Heart left ventricle (tissue), 16 donors: ENCODE measurements at regions not wholly inside any gene's neighbourhood (a gene's known extent, or its start where the extent isn't known, plus 50 kb on each side); places are given as distances from the start of the nearest gene placed in this dataset.

Source experiments
- ATAC-seq, 4 donors: fragments of 200-7000 bp; cut with Tn5 transposase; one replicate each; pipeline ENCODE4 v1.9.1; 2020 to 2022; ENCODE audit warnings: moderate library complexity in 4 of 4, mild to moderate bottlenecking in 3 of 4, moderate number of reproducible peaks in 1 of 4
- DNase-seq, 5 donors: peaks; one replicate each; pipeline ENCODE4 v3.0.0-alpha.2; 2020
- H3K27ac ChIP-seq, 12 donors: fragments of 200-600 bp; sonication (generic) in 4 of 12; one replicate each; pipeline versions ENCODE4 v1.5.0 to v1.8.0; 2016 to 2022; ENCODE audit warnings: mild to moderate bottlenecking in 2 of 12
- H3K27me3 ChIP-seq, 9 donors: fragments of 200-600 bp; sonication (generic) in 2 of 9; one replicate each; pipeline versions ENCODE4 v1.5.1 to v1.8.0; 2016 to 2022; ENCODE audit warnings: mild to moderate bottlenecking in 3 of 9
- H3K36me3 ChIP-seq, 9 donors: fragments of 200-600 bp; sonication (generic) in 2 of 9; one replicate each; pipeline versions ENCODE4 v1.5.0 to v1.8.0; 2018 to 2022; ENCODE audit warnings: mild to moderate bottlenecking in 2 of 9
- H3K4me1 ChIP-seq, 12 donors: fragments of 200-600 bp; sonication (generic) in 4 of 12; one replicate each; pipeline versions ENCODE4 v1.5.0 to v1.8.0; 2016 to 2022; ENCODE audit warnings: mild to moderate bottlenecking in 3 of 12
- H3K4me3 ChIP-seq, 12 donors: fragments of 200-600 bp; sonication (generic) in 4 of 12; one replicate each; pipeline versions ENCODE4 v1.5.0 to v1.8.0; 2017 to 2022; ENCODE audit warnings: mild to moderate bottlenecking in 9 of 12, moderate library complexity in 4 of 12
- H3K9me3 ChIP-seq, 12 donors: fragments of 200-600 bp; sonication (generic) in 4 of 12; one replicate each; pipeline versions ENCODE4 v1.5.0 to v1.8.0; 2016 to 2022; ENCODE audit warnings: mild to moderate bottlenecking in 1 of 12
- CTCF ChIP-seq, 12 donors: fragments of 200-600 bp; sonication (generic) in 4 of 12; IDR thresholded peaks; one replicate each; pipeline versions ENCODE4 v1.5.0 to v1.8.0; 2018 to 2022; ENCODE audit warnings: antibody characterized with exemption in 12 of 12, mild to moderate bottlenecking in 5 of 12
- POLR2A ChIP-seq, 2 donors: fragments of 450-650 bp; IDR thresholded peaks; one replicate each; pipeline ENCODE4 v1.6.1; 2017; ENCODE audit warnings: antibody characterized with exemption in 2 of 2, mild to moderate bottlenecking in 2 of 2, moderate library complexity in 2 of 2
- WGBS, 4 donors: extraction: QIAGEN DNeasy Blood & Tissue Kit in 2 of 4; methylation state at CpG; one replicate each; pipeline versions ENCODE4 v1.1.5 to v1.1.7; 2013 to 2018; 5-methylcytosine and 5-hydroxymethylcytosine counted together
- intact Hi-C, 10 donors: fragments of 100-400 bp; cut with DNase I; formaldehyde crosslinking; loops; one replicate each; pipeline versions ENCODE4 v1.11.1 to v1.14.2; 2022
- donor health status: ischemic (EF 13 %, LVEDD 7.1; RV severe dilation, severe dysfunction).
- donor health status: healthy with polysubstance abuse.
- donor health status: DM: no; HTN: yes; CAD: no.
- donor health status: DM: no; HTN: no; CAD: no.
- donor health status: ischemic (EF 25% LVEDD 6.9; RV normal size, moderate dysfunction).
- donor health status: ischemic (EF 25% LVEDD 5.7; RV mildly dilated, moderate dysfunction).
- donor health status: healthy.
- donor health status: DM: yes; HTN: yes; CAD: no.
- donor health status: ischemic (EF 35%, LVEDD 5.7; RV mildly dilated, moderate dysfunction).
- donor health status: nonischemic (EF 11% LVEDD 7.7; RV severe dilation, severe dysfunction).
- donor health status: DM: yes; HTN: yes; CAD: no.
- donor health status: PGD.
- donor health status: ischemic (EF 29% LVEDD 5.4; RV normal size, mild dysfunction).
- donor health status: nonischemic (EF 23%, LVEDD 6.1; RV moderate dilation, normal function).

DNA sequence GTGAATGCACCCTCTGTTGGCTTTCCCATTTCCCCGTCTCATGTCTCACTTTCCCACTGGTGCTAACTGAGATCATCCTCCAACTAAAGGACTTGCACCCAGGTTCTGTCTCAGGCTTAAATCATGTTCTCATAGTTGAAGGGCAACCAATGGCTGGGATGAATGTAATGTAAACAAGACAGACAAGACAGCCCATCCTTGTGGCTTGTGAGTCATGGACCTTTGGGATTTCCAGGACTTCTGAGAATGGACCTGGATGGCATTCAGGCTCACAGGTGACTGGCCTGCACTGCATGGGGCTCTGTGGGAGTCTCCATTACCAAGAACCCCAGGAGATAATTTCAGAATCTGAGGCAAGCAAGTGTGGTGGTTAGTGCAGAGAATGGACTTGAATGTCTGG, 347.5 kb downstream of the HAPSTR1 start:
- H3K36me3 ChIP-seq: no peaks in the 10 kb centered on the region
- H3K4me1 ChIP-seq: no peaks in the 10 kb centered on the region
- H3K4me3 ChIP-seq: no peak overlapping the region
- WGBS, 4 donors: 88 to 93% (median 92%) methylated on average over 1 of the region's 1 CpG
- peaks cover 0 to 10% (median 0%) of the 10 kb centered on the region in 12 donors for H3K9me3 ChIP-seq
- no peaks in the 10 kb centered on the region for H3K27me3 ChIP-seq
- DNase-seq (no peak), ATAC-seq (no peak)
- intact Hi-C loops: no loop called here
- TF ChIP-seq CTCF (IDR thresholded peaks at IDR 0.05) (no peak), POLR2A (IDR thresholded peaks at IDR 0.05) (no peak)
- no peak overlapping the region for H3K27ac ChIP-seq

GRCh38 chr16:9441012-9441411, 349.6 kb downstream of the HAPSTR1 start:
- TF ChIP-seq POLR2A (IDR thresholded peaks at IDR 0.05) (no peak), CTCF (IDR thresholded peaks at IDR 0.05) (no peak)
- ATAC-seq: no peak
- Histone ChIP-seq H3K9me3 (peaks cover 0 to 10% (median 0%) of the 10 kb centered on the region in 12 donors), H3K27ac (no peak overlapping the region), H3K4me3 (no peak overlapping the region), H3K4me1 (no peaks in the 10 kb centered on the region), H3K27me3 (no peaks in the 10 kb centered on the region), H3K36me3 (no peaks in the 10 kb centered on the region)
- 21 to 29% (median 24%) methylated on average over 4 of the region's 4 CpGs for WGBS, 4 donors
- DNase-seq: no peak
- intact Hi-C loops: loop anchor here in 1 of 10 donors (5.0 kb wide), 1 partner anchor 74 kb away; no protein-coding TSS in a partner anchor

DNA sequence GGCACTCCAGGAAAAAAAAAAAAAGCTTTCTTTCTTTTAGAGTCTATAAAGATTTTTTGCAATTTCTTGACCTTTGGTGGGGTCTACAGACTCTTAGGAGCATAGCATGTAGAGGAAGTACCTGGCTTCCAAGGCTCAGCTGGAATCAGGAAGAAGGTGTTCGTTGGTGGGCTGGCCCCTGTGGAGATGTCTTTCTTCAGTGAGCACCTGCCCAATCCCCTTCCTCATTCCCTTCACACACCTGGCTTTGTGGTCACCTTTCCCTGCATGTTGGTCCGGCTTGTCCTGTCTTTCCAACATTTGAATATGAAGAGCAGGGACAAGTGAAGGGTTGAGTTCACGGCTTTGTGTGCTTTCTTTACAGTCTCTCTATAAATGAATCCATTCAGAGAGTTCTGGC, 352.4 kb downstream of the HAPSTR1 start:
- intact Hi-C loops: loop anchor here in 1 of 10 donors (5.0 kb wide), 1 partner anchor 77 kb away; no protein-coding TSS in a partner anchor
- no peak for ATAC-seq

More for the DNA sequence above, 352.4 kb downstream of the HAPSTR1 start:
- TF ChIP-seq POLR2A (IDR thresholded peaks at IDR 0.05) (no peak), CTCF (IDR thresholded peaks at IDR 0.05) (no peak)
- DNase-seq: no peak
- Histone ChIP-seq H3K36me3 (no peaks in the 10 kb centered on the region), H3K9me3 (peaks cover 0 to 3% (median 0%) of the 10 kb centered on the region in 12 donors), H3K27me3 (no peaks in the 10 kb centered on the region), H3K4me1 (peaks cover 0 to 10% (median 0%) of the 10 kb centered on the region in 12 donors), H3K4me3 (no peak overlapping the region), H3K27ac (no peak overlapping the region)
- WGBS, 4 donors: 52 to 81% (median 69%) methylated on average over 3 of the region's 3 CpGs
